Stimulated activated CD8-positive, alpha-beta memory T cell treated with anti-CD3 and anti-CD28 coated beads, Interleukin-2, amount 100 ng/mL, for 48 hours (primary cell): ENCODE measurements at regions not wholly inside any gene's neighbourhood (a gene's known extent, or its start where the extent isn't known, plus 50 kb on each side); places are given as distances from the start of the nearest gene placed in this dataset.

Experiments
- DNase-seq, 2 donors: peaks; one replicate each; pipeline ENCODE4 v3.0.0-alpha.2; 2020; ENCODE audit warnings: low read depth in 2 of 2

- DNase-seq: no peak
These were observed 87.2 kb upstream of the CDKN3 start for GRCh38 chr14:54309615-54310014.

- DNase-seq: no peak
These were observed 86.5 kb upstream of the CDKN3 start for GRCh38 chr14:54310151-54310850.

GRCh38 chr14:54310851-54311228, 86.0 kb upstream of the CDKN3 start:
- DNase-seq: no peak

- no peak for DNase-seq
These were observed 84.5 kb upstream of the CDKN3 start for GRCh38 chr14:54312166-54312801.

- no peak for DNase-seq
These were observed 82.3 kb upstream of the CDKN3 start for GRCh38 chr14:54314365-54315104.

GRCh38 chr14:54316652-54317051, 80.2 kb upstream of the CDKN3 start:
- DNase-seq: no peak

GRCh38 chr14:54317391-54317790, 79.4 kb upstream of the CDKN3 start:
- DNase-seq: no peak

- no peak for DNase-seq
These were observed 74.6 kb upstream of the CDKN3 start for GRCh38 chr14:54322246-54322645.

GRCh38 chr14:54322701-54323337, 74.0 kb upstream of the CDKN3 start:
- DNase-seq: no peak

- DNase-seq: no peak
These were observed 71.0 kb upstream of the CDKN3 start for GRCh38 chr14:54325766-54326165.

- no peak for DNase-seq
These were observed 67.6 kb upstream of the CDKN3 start for GRCh38 chr14:54329082-54329695.

- no peak for DNase-seq
These were observed 65.9 kb upstream of the CDKN3 start for GRCh38 chr14:54330876-54331275.

- DNase-seq: no peak
These were observed 65.3 kb upstream of the CDKN3 start for GRCh38 chr14:54331516-54331915.

GRCh38 chr14:54332490-54332889, 64.3 kb upstream of the CDKN3 start:
- no peak for DNase-seq

- no peak for DNase-seq
These were observed 63.3 kb upstream of the CDKN3 start for GRCh38 chr14:54333511-54333910.

GRCh38 chr14:54335569-54336155, 61.1 kb upstream of the CDKN3 start:
- DNase-seq: no peak

- DNase-seq: no peak
These were observed 59.5 kb upstream of the CDKN3 start for GRCh38 chr14:54337314-54337713.

- DNase-seq: no peak
These were observed 58.0 kb upstream of the CDKN3 start for GRCh38 chr14:54338696-54339317.

GRCh38 chr14:54339771-54340170, 57.0 kb upstream of the CDKN3 start:
- no peak for DNase-seq

GRCh38 chr14:54342806-54343205, 54.0 kb upstream of the CDKN3 start:
- no peak for DNase-seq
